NCI-H526 (cell line): ENCODE measurements at regions not wholly inside any gene's neighbourhood (a gene's known extent, or its start where the extent isn't known, plus 50 kb on each side); places are given as distances from the start of the nearest gene placed in this dataset.

ENCODE experiments used
- DNase-seq, 2 experiments: peaks; one replicate each; lab custom pipeline; 2025; lab: John Stamatoyannopoulos, UW

DNA sequence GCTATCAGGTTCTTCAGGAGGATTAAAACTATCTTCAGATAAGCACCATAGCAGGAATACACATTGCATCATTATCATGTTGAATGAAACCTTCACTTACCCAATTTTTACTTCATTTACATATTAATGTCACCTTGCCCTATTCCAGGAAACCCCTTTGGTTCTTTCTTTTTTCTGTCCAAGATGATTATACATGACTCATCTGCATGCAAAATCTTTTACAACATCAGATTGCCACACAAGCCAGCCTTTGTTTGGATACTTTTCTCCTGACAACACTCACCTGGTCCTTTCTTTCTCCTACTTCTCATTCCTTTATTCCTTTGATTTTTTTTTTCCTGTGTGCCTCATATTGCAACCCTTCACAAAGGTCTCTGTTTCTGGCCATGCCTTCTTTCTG is 200.5 kb upstream of the POU3F2 start:
- DNase-seq, result peak in 1 of 2 experiments; percentile 16

DNA sequence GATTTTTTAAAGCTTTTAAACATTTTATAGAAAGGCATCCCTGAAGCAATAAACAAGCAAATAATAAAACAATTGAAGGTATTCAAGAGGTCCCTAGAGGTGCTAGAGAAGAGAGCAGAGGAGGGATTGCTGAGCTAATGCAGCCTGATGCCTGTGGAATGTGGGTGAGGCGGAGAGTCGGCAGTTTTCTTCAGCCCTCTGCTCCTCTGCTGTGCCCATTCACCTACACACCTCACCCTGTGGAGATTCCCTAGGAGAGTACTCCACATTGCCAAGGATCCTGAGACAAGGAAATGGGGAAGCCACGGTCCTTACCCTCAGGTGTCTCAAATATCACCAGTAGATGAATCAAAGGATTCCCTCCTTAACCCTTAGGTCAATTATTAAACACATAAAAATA is 199.8 kb upstream of the POU3F2 start:
- DNase-seq, result no peak

DNA sequence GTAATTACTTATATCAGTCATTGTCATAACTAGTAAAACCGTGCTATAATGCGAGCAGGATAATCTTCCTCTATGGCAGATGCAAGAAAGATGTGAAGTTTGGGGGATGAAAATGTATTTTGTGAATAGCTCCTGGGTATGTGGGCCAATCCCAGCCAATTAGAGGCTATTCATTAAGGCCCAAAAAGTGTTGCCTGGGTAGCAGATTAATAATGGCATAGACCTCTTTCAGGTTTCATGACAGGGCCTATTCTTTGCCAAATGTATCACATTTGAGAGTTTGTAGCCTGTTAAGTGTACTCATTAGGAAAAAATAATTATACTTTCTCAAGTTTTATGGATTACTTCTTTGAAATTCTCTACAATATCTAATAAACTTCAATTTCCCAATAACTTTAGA is 199.2 kb upstream of the POU3F2 start:
- no peak for DNase-seq

DNA sequence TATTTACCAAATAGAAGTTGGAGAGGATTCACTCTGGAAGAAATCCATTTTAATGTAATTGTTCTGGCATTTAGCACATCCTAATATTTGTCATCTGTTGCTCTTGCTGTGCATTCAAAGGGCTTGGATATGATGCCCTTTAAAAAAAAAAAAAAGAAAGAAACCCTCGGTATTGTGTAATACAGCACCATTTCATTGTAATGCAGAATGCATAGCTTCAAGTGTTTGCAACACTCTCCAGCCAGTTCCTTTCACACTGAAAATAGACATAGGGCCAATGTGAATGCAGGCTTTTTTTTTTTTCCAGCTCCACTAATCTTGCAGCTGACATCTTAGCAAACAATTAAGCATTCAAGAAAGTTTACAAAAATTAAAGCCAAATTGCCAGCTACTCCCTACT is 197.4 kb upstream of the POU3F2 start:
- no peak for DNase-seq

DNA sequence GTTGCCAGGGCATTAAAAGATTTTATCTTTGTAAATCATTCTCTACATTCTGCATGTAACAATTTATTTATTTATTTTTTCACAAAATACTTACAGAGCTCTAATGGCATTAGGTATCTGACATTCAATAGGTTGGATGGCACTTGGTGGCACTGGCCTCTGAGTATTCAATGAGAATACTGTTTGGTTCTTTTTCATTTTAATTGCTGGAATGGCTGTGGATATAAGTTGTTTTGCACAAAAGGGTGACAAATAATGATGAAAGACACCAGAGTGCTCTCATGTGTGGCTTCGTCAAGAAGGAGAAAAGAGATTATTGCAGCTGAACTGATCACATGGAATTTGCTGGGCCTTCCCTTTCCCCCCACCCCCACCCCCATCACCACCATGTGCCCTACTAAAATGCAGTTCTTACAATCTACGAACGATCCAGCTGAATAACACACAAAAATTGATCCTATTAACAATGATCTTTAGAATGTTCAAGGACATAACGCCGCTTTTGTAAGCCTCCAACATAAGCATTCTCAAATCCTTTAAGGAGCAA is 195.2 kb upstream of the POU3F2 start:
- DNase-seq, result no peak

DNA sequence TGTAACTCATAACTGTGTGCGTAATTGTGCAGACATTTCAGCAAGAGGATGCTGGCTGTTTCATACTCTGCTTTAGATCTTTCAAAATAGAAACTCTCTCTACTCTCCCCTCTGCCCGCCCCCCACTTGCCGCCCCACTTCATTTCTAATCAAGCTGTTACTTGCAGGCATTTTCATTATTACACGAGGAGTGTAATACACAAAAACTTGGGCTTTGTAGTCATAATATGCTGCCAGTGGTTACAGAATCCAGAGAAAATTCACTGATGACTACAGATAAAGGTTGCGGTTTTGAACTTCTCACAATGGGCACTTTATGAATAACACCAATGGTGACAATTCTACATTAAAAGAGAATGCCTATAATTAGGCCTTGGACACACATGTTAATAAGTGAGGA is 194.0 kb upstream of the POU3F2 start:
- DNase-seq, result no peak

DNA sequence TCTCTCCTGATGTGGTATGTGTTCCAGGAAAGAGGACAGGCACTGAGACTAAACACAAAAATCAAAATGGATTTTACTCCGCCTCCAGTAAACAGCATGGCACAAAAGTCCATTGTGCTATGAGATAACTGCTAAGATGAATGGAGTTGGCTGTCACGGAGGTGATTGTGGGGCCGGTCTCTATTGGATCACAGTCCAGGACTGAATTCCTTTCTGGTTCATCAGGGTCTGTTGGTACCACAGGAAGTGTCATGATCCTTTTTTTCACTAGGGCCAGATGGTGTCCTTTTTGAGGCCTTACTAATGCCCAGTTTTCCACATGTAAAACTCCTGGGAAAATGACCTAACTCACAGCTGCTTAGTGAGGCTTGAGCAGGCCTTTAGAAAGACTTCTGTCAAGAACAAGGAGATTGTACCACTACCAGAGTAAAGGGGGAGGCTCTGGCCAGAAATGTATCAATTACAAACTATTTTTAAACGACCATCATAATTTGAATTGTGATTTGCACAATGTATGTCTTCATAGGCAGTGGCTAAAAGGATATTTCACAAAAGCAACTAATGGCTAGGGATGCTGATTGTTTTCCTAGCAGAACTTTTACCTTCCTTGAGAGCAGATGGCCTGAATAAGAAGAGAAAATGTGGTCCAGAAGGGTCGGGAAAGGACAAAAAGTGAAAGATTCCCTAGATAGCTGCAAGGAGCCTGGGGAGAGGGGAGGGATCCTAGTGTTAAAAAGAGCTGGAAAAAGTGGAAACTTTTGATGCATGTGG is 192.2 kb upstream of the POU3F2 start:
- DNase-seq, result peak in 1 of 2 experiments; percentile 22

DNA sequence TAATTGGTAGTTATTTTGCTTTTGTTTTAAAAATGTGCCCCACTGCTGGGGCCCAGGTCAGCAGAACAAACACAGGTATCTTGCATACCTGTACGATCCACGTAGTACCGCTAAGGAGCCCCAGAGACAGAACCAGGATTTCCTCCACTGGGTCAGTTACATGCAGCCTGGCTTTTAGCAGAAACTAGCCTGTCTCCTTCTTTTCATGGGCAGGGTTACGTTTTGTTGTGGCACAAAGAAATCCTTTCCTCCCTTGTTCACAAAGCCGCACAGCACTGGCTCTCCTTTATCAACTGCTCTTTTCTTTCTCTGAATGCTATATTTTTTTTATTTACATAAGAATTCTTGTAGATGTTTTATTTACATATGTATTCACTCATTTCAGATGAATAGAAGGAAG is 190.3 kb upstream of the POU3F2 start:
- no peak for DNase-seq

DNA sequence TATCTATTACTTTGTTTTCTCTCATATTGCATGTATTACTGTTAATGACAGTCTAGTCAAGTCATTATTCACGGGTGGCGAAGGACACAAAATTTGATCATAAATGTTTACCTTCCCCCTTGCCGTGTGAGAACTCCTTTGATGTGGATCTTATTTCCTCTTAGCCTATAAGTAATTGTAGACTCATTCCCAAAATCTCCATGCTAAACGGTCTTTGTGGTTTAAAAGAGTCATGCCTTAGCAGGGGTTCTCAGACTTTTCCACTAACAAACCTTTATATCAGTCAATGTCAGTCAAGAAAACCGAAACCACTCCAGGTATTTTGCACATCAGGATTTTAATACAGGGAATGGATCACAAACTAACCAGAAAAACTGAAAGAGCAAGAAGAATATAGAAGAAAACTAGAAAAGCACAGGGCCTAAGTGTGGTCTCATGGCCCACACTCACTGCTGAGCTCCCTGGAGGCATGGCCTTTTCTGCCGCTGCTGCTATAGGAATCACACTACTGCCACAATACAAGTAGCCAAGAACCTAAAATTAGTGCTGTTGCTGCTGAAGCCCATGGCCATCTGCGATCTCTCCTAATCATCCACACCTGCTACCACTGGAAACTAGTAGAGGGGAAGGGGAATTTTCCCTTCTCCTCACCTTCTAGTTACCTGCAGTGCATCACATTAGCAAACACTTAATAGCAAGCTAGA is 186.0 kb upstream of the POU3F2 start:
- DNase-seq, result no peak

DNA sequence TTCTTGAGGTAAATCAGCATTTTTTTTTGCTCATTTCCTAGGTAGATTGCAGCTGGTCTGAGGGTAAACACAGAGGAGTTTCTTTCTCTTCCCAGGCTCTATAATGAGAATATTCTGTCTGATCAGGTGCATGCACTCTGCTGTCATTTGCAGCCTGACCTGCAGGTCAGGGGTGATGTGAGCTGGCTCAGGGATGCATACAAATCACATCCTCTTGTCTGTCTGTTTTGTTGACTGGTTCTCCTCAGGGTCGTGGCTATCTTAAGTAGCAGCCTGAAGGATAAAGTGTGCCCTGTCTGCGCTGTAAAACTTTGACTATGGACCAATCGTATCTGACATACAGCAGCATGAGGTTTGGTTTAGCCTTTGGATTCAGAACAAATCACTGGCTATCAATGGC is 183.4 kb upstream of the POU3F2 start:
- no peak for DNase-seq

DNA sequence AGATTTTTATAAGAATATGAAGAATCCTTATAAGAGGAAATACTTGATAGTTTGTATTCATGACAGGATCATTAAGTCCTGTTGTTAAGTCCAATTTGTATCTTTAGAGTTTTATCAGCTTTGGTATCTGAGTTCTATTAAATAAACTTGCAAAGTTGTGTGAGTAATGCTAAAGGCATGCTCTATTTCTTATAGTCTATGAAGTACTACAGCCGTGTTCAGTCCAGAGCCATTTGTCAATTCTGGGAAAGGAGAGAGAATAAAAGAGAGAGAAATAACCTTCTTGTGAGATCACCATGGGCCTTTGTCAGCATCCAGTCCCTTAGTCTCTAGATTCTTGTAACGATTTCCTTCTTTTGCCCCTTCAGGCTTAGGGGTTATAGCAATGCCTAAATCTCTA is 181.2 kb upstream of the POU3F2 start:
- no peak for DNase-seq

DNA sequence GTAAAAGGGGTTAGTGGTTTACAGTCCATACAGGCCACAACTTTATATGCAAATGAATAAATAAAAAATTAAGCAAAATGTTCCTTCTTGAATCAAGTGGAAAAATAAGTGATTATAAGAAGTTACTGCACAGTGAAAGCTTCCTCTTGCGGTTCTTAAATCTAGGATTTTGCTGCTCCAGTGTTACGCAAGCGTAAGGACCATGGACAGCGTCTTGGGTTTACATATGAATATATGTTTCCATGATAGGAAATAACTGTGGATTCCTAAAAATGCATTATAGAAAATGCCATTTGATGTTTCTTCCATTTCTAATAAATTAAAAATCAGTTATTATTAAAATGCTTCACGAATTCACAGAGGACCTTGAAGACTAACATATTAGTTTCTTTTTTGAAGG is 176.6 kb upstream of the POU3F2 start:
- no peak for DNase-seq

DNA sequence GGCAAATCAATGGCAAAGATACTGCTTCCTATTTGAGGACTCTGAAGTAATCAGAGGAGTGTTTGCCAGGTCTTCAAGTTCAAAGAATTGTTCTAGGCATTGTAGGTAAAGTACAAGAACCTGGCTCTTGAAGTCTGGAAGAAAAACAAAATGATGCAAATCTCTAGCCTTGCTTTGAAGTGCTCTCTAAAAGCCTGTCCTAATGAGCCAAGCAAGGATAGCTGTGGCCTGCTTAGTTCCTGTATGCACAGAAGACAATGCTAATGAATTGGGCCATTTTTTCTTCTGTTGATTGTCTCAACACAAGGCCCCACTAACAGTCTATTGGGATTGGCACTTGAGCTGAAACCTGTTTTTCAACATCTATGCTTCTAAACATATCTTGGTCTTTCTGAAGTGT is 165.0 kb upstream of the POU3F2 start:
- DNase-seq, result no peak

DNA sequence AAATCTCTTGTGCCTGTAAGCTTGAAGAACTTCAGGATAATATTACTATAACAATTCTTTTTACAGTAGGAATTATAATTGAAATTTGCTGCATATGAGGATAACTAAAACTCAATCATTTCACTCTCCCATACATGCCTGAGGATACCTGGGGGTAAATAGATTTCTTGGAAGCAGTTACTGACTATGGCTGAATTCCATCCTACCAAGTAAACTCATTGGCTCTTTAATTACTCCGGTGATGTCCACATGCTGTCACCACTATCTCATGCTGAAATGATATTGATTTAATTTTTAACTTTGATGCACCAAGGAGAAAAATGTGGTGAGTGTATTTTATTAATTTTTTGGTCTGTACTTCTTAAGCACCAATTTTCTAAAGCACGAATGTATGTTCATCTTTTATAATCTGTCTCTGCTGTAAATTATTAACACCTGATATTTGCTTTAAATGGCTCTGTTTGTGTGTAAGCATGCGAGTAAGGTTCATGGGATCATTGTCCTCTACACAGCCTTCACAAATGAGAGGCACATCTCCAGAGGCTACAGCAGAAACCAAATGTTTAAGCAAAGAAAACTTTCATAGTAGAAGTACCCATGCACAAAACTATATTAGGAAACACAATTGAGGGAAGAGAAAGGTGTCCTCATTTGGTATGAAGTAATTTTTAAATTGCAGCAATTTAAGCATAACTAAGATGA is 164.2 kb upstream of the POU3F2 start:
- DNase-seq, result no peak

DNA sequence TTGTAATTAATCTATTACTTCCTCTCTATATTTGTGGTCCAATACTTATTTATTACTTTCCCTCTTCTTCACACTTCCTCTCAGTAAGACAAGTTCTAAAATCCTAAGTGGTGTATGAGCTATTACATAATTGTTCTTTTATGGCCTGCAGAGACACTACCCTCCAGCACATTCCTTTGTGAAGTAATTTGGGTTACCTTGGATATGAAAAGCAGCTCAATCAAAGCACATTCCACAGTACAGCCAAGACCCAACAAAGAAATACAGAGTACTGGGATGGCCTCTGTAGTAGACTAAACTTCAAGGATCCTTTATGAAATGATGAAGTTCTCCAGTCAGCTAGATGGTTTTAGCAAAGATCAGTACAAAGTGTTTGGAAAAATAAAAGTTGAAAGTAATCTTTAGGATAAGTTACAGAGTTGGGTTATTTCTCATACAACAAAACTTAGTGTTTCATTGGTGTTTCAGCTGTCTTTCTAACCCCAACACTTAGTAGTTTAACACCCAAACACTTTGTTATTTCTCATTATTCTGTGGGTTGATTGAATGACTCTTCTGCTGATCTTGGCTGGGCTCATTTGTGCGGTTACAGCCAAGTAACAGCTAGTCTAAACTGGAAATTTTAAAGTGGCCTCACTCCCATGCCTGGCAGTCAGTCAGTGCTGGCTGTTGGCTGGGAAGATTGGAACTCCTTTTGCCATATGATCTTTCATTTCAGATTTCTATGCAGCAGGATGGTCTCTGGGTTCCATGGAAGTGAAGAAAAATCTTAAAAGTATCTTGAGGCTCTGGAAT is 161.5 kb upstream of the POU3F2 start:
- DNase-seq, result no peak

DNA sequence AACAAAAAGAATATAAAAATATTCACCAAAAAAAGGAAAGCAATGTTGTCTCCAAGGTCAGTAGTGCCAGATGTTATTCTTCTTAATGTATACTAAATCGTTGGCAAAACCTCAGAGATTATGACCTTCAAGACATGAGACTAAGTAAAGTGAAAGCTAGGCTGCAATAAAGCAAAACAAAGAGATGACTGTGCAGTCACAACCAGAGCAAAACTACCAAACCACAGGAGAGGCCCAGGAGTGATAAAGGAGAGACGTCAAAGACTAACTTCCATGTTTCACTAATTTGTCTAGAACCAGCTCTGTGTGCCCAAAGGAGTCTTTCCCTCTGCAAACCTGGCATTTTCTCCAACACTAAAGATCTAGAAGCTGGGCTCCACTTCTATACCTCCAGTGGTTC is 155.9 kb upstream of the POU3F2 start:
- no peak for DNase-seq

DNA sequence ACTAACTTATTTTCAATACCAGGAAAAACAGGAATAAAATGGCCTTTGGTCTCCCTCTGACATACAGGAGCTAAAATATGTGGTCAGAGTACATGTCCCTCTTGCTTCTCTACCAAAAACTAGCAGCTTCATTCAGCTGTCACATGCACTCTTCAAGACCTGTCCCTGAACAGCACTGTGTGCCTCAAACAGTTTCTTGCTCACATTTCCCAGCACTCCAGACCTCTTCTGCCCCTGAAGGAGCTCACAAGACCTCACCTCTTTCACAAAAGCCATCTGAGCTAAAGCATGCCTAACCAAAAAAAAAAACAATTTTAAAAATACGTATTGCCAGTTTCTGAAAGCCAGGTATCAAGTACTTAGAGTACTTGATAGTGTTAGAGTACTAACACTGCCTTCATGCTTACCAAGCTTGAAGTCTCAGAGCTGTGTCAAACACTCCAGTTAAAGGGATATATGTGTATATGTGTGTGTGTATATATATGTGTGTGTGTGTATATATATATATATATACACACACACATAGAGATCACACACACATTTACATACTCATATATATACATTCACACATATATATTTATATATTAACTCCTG is 148.3 kb upstream of the POU3F2 start:
- DNase-seq, result no peak

DNA sequence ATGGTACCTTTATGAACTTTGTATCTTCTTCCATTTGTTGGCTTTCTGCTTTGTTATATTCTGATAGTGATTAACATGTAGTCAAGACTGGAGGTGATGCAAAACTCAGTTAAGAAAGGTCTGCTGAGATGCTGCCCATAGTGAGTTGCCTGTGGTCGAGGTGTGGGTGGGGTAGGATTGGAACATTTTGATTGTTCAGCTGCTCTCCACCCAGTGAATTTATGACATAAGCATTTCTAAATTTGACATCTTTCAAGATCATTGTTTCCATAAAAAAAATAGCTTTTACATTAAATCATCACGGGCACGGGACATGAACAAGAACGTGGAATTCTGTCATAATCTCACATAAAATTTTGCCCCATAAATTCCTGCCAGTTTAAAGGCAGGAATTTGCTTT is 146.6 kb upstream of the POU3F2 start:
- DNase-seq, result no peak

DNA sequence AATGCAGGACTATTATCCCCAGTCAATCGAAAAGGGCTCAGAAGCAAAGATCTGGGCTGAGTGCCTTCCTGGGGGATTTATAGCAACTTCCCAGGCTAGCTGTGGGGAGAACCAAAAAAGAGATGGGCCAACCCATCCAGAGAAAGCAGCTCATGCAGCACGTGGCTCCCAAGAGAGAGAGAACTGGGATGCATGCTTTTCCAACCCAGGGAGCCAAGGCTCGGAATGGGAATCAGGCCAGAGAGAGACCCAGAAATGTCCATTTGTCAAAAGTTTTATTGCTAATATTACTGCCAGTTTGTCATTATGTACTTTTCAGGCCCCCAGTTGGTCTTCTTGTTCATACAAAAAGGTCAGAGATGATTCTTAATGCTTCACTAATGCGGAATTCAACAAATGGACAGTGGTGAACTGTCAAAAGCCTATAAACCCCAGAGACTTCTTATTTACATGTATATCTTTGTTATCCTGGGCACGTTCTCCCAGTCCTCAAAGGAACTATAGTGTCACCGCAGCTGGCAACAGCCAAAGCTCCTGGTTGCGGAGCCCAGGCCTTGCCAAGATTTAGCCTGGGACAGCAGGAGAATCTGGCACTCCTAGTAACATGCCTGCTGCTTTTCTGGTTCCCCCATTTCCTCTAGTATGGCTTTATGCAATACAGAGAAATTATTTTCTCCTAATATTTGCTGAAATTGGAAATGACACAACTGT is 139.1 kb upstream of the POU3F2 start:
- no peak for DNase-seq

DNA sequence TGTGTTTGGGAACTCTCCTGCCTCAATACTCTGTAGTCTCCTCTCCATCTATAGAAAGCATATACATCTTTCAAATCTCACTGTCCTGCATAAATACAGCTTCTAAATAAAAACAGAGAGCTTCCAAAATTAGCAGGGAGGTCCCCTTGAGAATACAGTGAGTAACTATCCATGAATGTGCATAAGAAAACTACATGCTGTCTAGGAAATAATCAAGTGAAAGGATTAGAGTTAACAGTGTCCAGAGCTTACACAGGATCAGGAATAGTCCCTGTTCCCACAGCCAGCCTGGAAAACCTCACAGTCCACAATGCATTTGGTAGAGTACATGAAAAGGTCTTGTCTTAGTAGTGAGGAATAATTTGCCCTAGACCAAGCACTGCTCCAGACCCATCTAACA is 123.0 kb upstream of the POU3F2 start:
- no peak for DNase-seq

DNA sequence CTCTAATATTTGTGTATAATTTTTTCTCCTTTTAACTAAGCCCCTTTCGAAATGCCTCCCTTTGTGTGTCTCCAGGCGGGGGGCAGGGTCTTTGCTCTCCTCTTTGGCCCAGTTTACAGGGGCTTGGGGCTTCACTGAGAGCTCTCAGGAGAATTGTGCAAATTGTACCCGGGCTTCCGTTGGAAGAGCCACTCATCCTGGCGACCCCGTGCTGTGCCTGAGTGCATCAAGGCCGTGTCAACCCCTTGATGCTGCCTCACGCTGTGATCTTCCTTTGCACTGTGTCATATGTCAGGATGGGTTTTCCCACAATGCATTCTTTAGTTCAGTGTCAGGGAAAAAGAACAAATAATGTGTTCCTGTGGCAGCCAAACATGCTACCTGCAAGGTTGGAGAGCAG is 118.0 kb upstream of the POU3F2 start:
- DNase-seq, result no peak
